Retina (tissue), 1 donor: ENCODE measurements at regions not wholly inside any gene's neighbourhood (a gene's known extent, or its start where the extent isn't known, plus 50 kb on each side); places are given as distances from the start of the nearest gene placed in this dataset.

Source experiments
- DNase-seq: peaks from one replicate; pipeline ENCODE4 v3.0.0-alpha.2; 2016

- DNase-seq = no peak
Observed at GRCh38 chr3:9301091-9301490, 51.6 kb upstream of the SRGAP3 start.

GRCh38 chr3:9301798-9302197 is 52.4 kb upstream of the SRGAP3 start:
- DNase-seq = no peak

GRCh38 chr3:9302425-9303181 is 53.2 kb upstream of the SRGAP3 start:
- DNase-seq = peak; percentile 93

GRCh38 chr3:9308298-9308990 is 54.4 kb upstream of the THUMPD3 start:
- no peak for DNase-seq

- no peak for DNase-seq
Observed at GRCh38 chr3:9310043-9310442, 52.8 kb upstream of the THUMPD3 start.

- no peak for DNase-seq
Observed at GRCh38 chr3:9311228-9311627, 51.6 kb upstream of the THUMPD3 start.
